Kidney (tissue), 13 donors: ENCODE measurements at regions not wholly inside any gene's neighbourhood (a gene's known extent, or its start where the extent isn't known, plus 50 kb on each side); places are given as distances from the start of the nearest gene placed in this dataset.
A peak's percentile ranks its signal among the peaks of the same experiment; 100 is the strongest.

Experiments
- DNase-seq, 5 donors: peaks; one replicate each; pipeline ENCODE4 v3.0.0-alpha.2; 2013 to 2020
- FAIRE-seq: peaks from 2 replicates; lab custom pipeline; 2012; peaks lifted over from hg19 to GRCh38; lab: Jason Lieb, UNC
- H3K27ac ChIP-seq, 2 donors: one replicate each; pipeline ENCODE4 v1.7.0; 2013; ENCODE audit warnings: low read depth in 2 of 2, low read length in 2 of 2, inconsistent platforms in 1 of 2
- H3K27me3 ChIP-seq: one replicate; pipeline ENCODE4 v1.7.1; 2013; ENCODE audit warnings: low read length, inconsistent platforms; ENCODE audit not compliant: control insufficient read depth, insufficient read depth
- H3K36me3 ChIP-seq, 3 donors: one replicate each; pipeline versions ENCODE4 v1.7.0 to v1.7.1; 2013; ENCODE audit warnings: low read length in 3 of 3, control low read depth in 1 of 3, inconsistent platforms in 1 of 3; ENCODE audit not compliant: insufficient read depth in 3 of 3, control insufficient read depth in 2 of 3
- H3K4me1 ChIP-seq, 3 donors: one replicate each; pipeline versions ENCODE4 v1.7.0 to v1.7.1; 2013; ENCODE audit warnings: low read length in 3 of 3, inconsistent platforms in 1 of 3, low read depth in 1 of 3; ENCODE audit not compliant: control insufficient read depth in 2 of 3, insufficient read depth in 2 of 3
- H3K4me3 ChIP-seq, 3 donors: one replicate each; pipeline versions ENCODE4 v1.7.0 to v1.8.1; 2013; ENCODE audit warnings: low read length in 3 of 3, control low read depth in 1 of 3, inconsistent platforms in 1 of 3
- H3K9ac ChIP-seq, 3 donors: one replicate each; pipeline versions ENCODE4 v1.7.0 to v1.7.1; 2013; ENCODE audit warnings: low read length in 3 of 3, control low read depth in 1 of 3, inconsistent platforms in 1 of 3
- H3K9me3 ChIP-seq, 3 donors: one replicate each; pipeline versions ENCODE4 v1.7.0 to v1.7.1; 2013; ENCODE audit warnings: low read length in 3 of 3, control low read depth in 1 of 3, inconsistent platforms in 1 of 3; ENCODE audit not compliant: control insufficient read depth in 2 of 3, insufficient read depth in 1 of 3
- intact Hi-C: fragments of 100-400 bp; cut with DNase I; formaldehyde crosslinking; loops from one replicate; pipeline ENCODE4 v1.11.1; 2022
- TF ChIP-seq, protein P1 (sequence below): IDR thresholded peaks from 3 replicates; pipeline ENCODE4 v1.5.1; 2012; ENCODE audit warnings: mild to moderate bottlenecking, moderate library complexity, borderline replicate concordance; ENCODE audit not compliant: insufficient read depth; ENCODE audit errors: extremely low read depth
- donor health status: control.
- donor health status: control.
- donor health status: control.
- donor health status: control.
- donor health status: control.
- donor health status: DM: yes; HTN: yes; CAD: no.
- donor health status: Normal renal cell carcinoma (clear cell type).

DNA sequence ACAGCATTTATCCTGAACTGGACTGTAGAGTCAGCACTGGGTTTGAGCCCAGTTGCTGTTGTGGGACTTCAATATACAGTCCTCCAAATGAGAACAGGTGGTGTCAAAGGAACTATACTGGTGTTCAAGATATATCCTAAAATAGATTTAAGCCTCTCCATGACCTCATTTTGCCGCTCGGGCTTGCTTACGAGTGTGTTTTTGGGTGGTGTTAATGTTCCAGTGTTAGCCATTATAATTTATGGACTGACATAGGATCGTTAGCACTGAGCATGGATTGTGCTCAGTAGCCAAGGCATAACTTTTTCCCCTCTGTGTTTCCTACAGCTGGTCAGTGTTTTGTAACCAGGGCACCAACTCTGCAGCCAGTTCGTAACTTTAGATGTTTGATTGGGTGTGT is 306.6 kb downstream of the SPATA31D1 start:
- TF ChIP-seq, protein P1, sequence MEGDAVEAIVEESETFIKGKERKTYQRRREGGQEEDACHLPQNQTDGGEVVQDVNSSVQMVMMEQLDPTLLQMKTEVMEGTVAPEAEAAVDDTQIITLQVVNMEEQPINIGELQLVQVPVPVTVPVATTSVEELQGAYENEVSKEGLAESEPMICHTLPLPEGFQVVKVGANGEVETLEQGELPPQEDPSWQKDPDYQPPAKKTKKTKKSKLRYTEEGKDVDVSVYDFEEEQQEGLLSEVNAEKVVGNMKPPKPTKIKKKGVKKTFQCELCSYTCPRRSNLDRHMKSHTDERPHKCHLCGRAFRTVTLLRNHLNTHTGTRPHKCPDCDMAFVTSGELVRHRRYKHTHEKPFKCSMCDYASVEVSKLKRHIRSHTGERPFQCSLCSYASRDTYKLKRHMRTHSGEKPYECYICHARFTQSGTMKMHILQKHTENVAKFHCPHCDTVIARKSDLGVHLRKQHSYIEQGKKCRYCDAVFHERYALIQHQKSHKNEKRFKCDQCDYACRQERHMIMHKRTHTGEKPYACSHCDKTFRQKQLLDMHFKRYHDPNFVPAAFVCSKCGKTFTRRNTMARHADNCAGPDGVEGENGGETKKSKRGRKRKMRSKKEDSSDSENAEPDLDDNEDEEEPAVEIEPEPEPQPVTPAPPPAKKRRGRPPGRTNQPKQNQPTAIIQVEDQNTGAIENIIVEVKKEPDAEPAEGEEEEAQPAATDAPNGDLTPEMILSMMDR, result no peak
- H3K27me3 ChIP-seq, result no peaks in the 10 kb centered on the region
- H3K4me1 ChIP-seq, result no peaks in the 10 kb centered on the region
- no peak overlapping the region for H3K9ac ChIP-seq
- H3K27ac ChIP-seq, result no peak overlapping the region
- DNase-seq (peak in 2 of 5 donors; percentile 12 to 42), FAIRE-seq (no peak)
- H3K4me3 ChIP-seq, result no peak overlapping the region
- H3K9me3 ChIP-seq, result peaks cover 0 to 1% (median 0%) of the 10 kb centered on the region in 3 donors
- no peaks in the 10 kb centered on the region for H3K36me3 ChIP-seq
- intact Hi-C loops, result no loop called here

DNA sequence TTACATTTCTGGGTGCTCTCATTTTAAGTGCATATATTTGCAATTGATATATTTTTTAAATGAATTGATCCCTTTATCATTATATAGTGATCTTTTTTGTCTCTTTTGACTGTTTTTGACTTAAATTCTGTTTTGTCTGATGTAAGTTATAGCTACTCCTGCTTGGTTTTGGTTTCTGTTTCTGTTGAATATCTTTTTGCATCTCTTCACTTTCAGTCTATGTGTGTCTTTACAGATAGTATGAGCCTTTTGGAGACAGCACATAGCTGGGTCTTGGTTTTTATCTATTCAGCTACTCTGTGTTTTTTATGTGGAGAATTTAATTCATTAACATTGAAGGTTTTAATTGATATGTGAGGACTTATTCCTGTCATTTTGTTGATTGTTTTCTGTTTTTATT is 311.3 kb downstream of the SPATA31D1 start:
- peaks cover 0 to 8% (median 0%) of the 10 kb centered on the region in 3 donors for H3K9me3 ChIP-seq

DNA sequence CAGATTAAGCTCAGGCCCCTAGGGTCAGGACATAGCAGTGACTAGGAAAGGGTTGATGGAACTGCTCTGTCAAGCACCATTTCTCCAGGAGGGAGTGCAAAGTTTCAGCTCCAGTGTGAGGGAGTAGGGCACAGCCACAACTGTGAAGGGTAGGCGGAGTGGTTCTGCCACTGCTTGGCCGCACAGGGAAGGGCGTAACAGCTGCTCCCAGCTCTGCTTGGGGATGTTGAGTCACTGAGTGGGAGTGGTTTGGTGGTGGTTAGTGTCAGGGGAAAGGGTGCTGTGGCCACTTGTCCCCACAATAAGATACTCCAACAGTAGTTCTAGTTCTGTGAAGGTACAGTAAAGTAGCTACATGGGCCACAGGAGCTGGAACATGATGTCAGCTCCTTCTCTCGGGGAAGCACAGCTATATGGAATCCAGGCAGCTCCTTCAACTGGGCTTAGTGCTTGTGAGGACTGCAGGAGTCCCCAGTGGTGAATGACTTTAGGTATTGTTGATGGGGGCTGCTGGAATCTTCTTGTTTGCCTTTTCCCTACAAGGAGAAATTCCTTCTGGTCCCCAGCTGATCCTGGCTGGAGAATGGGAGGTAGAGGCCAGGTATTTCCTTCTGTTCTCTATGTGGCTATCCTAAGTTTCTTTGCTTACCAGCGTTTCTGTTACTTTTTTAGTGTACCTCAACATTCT is 314.5 kb downstream of the SPATA31D1 start:
- DNase-seq (no peak), FAIRE-seq (no peak)
- H3K4me1 ChIP-seq, result no peaks in the 10 kb centered on the region
- no peak overlapping the region for H3K27ac ChIP-seq
- H3K36me3 ChIP-seq, result no peaks in the 10 kb centered on the region
- H3K27me3 ChIP-seq, result no peaks in the 10 kb centered on the region
- H3K4me3 ChIP-seq, result no peak overlapping the region
- H3K9me3 ChIP-seq, result peaks cover 0 to 8% (median 0%) of the 10 kb centered on the region in 3 donors
- no peak overlapping the region for H3K9ac ChIP-seq
- intact Hi-C loops, result no loop called here
- TF ChIP-seq, protein P1, result no peak

More for the DNA sequence above, 311.3 kb downstream of the SPATA31D1 start:
- H3K27me3 ChIP-seq, result no peaks in the 10 kb centered on the region
- TF ChIP-seq, protein P1, result no peak
- no peak for FAIRE-seq
- no peak for DNase-seq
- H3K27ac ChIP-seq, result no peak overlapping the region
- intact Hi-C loops, result no loop called here
- no peaks in the 10 kb centered on the region for H3K36me3 ChIP-seq
- H3K4me3 ChIP-seq, result no peak overlapping the region
- no peak overlapping the region for H3K9ac ChIP-seq
- H3K4me1 ChIP-seq, result no peaks in the 10 kb centered on the region
